ENCODE measurements at regions not wholly inside any gene's neighbourhood (a gene's known extent, or its start where the extent isn't known, plus 50 kb on each side); places are given as distances from the start of the nearest gene placed in this dataset.

DNA sequence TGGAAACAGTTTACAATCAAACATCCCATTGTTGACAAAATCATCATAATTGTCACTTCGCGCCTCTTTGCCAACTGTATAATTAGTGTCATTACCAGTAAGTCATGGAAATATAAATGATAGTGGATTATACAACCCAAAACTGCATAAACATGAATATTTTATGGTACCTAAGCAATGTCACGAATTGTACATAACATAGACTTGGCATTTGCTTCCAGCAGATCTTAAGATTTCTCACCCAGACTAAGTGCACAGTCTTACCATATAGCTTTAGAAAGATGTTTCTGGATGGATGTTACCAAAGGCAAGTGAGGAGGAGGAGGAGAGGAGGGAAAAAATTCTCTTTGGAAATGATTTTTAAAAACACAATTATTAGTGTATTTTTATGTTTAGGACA, 113.4 kb upstream of the TAS2R1 start:
- H3K27ac ChIP-seq (ENCODE audit: extremely low read depth, low read depth, low read length): no peak overlapping the region
- TF ChIP-seq SALL2 (tag by site-specific recombination; IDR thresholded peaks at IDR 0.05; ENCODE audit: borderline replicate concordance) (no peak), ZBTB44 (tag by site-specific recombination; IDR thresholded peaks at IDR 0.05) (no peak), EGR2 (tag by site-specific recombination; IDR thresholded peaks at IDR 0.05; ENCODE audit: low read depth) (no peak), ZFP41 (tag by site-specific recombination; IDR thresholded peaks at IDR 0.05; ENCODE audit: borderline replicate concordance) (no peak), ZNF335 (tag by site-specific recombination; conservative IDR thresholded peaks at IDR 0.05) (no peak), ZNF747 (tag by site-specific recombination; IDR thresholded peaks at IDR 0.05) (no peak), ZNF362 (tag by site-specific recombination; IDR thresholded peaks at IDR 0.05) (no peak)
- TF ChIP-seq, protein P1, sequence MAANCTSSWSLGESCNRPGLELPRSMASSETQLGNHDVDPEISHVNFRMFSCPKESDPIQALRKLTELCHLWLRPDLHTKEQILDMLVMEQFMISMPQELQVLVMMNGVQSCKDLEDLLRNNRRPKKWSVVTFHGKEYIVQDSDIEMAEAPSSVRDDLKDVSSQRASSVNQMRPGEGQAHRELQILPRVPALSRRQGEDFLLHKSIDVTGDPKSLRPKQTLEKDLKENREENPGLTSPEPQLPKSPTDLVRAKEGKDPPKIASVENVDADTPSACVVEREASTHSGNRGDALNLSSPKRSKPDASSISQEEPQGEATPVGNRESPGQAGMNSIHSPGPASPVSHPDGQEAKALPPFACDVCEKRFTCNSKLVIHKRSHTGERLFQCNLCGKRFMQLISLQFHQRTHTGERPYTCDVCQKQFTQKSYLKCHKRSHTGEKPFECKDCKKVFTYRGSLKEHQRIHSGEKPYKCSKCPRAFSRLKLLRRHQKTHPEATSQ (tag by site-specific recombination; IDR thresholded peaks at IDR 0.05): no peak
- ChIA-PET POLR2A (no interaction called here), CTCF (no interaction called here)
- no peaks in the 10 kb centered on the region for H3K9me3 ChIP-seq (ENCODE audit: control insufficient read depth, insufficient read depth, low read depth, low read length)
- no peak overlapping the region for H3K4me3 ChIP-seq (ENCODE audit: low read depth, low read length)
- H3K36me3 ChIP-seq (ENCODE audit: control insufficient read depth in 2 of 2, insufficient read depth in 1 of 2, low read length in 2 of 2): no peaks in the 10 kb centered on the region
- no peaks in the 10 kb centered on the region for H3K4me1 ChIP-seq (ENCODE audit: control insufficient read depth, insufficient read depth, low read length)

DNA sequence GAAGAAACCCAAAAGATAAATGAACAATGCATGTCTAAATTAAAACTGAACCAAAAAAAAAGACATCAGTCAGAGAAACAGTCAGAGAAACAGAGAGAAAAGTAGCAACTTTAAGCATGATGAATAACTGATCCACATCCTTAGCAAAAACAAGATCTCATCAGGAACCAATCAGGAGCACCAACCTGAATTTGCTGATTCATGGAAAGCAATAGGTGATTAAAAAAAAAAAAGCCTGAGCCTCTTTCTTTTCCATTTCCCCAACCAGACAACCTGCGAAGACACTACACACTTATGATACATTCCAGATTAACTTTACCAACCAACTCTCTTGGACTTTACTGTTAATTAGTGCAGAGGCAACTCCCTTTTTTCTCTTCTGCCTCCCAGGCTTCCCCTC, 112.7 kb upstream of the TAS2R1 start:
- H3K4me3 ChIP-seq (ENCODE audit: low read depth, low read length): no peak overlapping the region
- POLR2A ChIA-PET: no interaction called here
- CTCF ChIA-PET: no interaction called here
- H3K27ac ChIP-seq (ENCODE audit: extremely low read depth, low read depth, low read length): no peak overlapping the region
- TF ChIP-seq ZNF324 (tag by site-specific recombination; IDR thresholded peaks at IDR 0.05): no peak
- H3K4me1 ChIP-seq (ENCODE audit: control insufficient read depth, insufficient read depth, low read length): no peaks in the 10 kb centered on the region
- H3K36me3 ChIP-seq (ENCODE audit: control insufficient read depth in 2 of 2, insufficient read depth in 1 of 2, low read length in 2 of 2): no peaks in the 10 kb centered on the region
- no peaks in the 10 kb centered on the region for H3K9me3 ChIP-seq (ENCODE audit: control insufficient read depth, insufficient read depth, low read depth, low read length)

DNA sequence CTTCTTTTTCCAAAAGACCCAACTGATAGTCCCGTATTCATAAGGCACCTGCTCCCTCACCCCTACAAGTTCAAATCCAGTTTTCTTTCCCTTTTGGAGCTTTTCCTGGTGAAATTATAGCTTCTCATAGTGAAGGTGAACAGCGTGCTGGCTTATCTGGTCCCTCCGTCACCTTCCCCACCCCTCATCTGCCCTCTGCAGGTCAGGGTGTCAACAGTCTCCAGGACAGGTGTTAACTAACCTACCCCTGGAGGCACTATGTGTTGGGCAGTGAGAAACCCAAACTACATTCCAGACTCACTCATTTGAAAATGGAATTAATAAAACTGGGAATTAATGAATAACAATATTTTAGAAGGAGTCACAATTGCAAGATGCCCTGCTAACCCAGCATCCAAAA, 109.0 kb upstream of the TAS2R1 start:
- H3K4me1 ChIP-seq (ENCODE audit: control insufficient read depth, insufficient read depth, low read length): no peaks in the 10 kb centered on the region
- no peak overlapping the region for H3K4me3 ChIP-seq (ENCODE audit: low read depth, low read length)
- H3K27ac ChIP-seq (ENCODE audit: extremely low read depth, low read depth, low read length): no peak overlapping the region
- POLR2A ChIA-PET: no interaction called here
- CTCF ChIA-PET: no interaction called here
- no peaks in the 10 kb centered on the region for H3K9me3 ChIP-seq (ENCODE audit: control insufficient read depth, insufficient read depth, low read depth, low read length)
- H3K36me3 ChIP-seq (ENCODE audit: control insufficient read depth in 2 of 2, insufficient read depth in 1 of 2, low read length in 2 of 2): no peaks in the 10 kb centered on the region
- TF ChIP-seq ZNF426 (tag by site-specific recombination; IDR thresholded peaks at IDR 0.05): no peak
- TF ChIP-seq, protein P2, sequence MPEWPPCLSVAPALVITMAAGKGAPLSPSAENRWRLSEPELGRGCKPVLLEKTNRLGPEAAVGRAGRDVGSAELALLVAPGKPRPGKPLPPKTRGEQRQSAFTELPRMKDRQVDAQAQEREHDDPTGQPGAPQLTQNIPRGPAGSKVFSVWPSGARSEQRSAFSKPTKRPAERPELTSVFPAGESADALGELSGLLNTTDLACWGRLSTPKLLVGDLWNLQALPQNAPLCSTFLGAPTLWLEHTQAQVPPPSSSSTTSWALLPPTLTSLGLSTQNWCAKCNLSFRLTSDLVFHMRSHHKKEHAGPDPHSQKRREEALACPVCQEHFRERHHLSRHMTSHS (tag by site-specific recombination; IDR thresholded peaks at IDR 0.05): no peak
- TF ChIP-seq ZSCAN30 (tag by site-specific recombination; IDR thresholded peaks at IDR 0.05): no peak
- TF ChIP-seq, protein P3, sequence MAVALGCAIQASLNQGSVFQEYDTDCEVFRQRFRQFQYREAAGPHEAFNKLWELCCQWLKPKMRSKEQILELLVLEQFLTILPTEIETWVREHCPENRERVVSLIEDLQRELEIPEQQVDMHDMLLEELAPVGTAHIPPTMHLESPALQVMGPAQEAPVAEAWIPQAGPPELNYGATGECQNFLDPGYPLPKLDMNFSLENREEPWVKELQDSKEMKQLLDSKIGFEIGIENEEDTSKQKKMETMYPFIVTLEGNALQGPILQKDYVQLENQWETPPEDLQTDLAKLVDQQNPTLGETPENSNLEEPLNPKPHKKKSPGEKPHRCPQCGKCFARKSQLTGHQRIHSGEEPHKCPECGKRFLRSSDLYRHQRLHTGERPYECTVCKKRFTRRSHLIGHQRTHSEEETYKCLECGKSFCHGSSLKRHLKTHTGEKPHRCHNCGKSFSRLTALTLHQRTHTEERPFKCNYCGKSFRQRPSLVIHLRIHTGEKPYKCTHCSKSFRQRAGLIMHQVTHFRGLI (tag by site-specific recombination; IDR thresholded peaks at IDR 0.05): no peak
- TF ChIP-seq ZNF37A (tag by site-specific recombination; IDR thresholded peaks at IDR 0.05): no peak
- no peak for TF ChIP-seq ZNF311 (tag by site-specific recombination; IDR thresholded peaks at IDR 0.05; ENCODE audit: borderline replicate concordance)
- TF ChIP-seq ZNF600 (tag by site-specific recombination; IDR thresholded peaks at IDR 0.05): no peak
- TF ChIP-seq ZNF398 (tag by site-specific recombination; IDR thresholded peaks at IDR 0.05): no peak
- no peak for TF ChIP-seq KLF9 (tag by site-specific recombination; IDR thresholded peaks at IDR 0.05; ENCODE audit: low read depth)
- TF ChIP-seq, protein P4, sequence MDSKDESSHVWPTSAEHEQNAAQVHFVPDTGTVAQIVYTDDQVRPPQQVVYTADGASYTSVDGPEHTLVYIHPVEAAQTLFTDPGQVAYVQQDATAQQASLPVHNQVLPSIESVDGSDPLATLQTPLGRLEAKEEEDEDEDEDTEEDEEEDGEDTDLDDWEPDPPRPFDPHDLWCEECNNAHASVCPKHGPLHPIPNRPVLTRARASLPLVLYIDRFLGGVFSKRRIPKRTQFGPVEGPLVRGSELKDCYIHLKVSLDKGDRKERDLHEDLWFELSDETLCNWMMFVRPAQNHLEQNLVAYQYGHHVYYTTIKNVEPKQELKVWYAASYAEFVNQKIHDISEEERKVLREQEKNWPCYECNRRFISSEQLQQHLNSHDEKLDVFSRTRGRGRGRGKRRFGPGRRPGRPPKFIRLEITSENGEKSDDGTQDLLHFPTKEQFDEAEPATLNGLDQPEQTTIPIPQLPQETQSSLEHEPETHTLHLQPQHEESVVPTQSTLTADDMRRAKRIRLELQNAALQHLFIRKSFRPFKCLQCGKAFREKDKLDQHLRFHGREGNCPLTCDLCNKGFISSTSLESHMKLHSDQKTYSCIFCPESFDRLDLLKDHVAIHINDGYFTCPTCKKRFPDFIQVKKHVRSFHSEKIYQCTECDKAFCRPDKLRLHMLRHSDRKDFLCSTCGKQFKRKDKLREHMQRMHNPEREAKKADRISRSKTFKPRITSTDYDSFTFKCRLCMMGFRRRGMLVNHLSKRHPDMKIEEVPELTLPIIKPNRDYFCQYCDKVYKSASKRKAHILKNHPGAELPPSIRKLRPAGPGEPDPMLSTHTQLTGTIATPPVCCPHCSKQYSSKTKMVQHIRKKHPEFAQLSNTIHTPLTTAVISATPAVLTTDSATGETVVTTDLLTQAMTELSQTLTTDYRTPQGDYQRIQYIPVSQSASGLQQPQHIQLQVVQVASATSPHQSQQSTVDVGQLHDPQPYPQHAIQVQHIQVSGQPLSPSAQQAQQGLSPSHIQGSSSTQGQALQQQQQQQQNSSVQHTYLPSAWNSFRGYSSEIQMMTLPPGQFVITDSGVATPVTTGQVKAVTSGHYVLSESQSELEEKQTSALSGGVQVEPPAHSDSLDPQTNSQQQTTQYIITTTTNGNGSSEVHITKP (tag by site-specific recombination; IDR thresholded peaks at IDR 0.05): no peak
- no peak for TF ChIP-seq ZNF629 (tag by site-specific recombination; IDR thresholded peaks at IDR 0.05)

Measured in HEK293 (cell line).